Trophoblast cell (in vitro differentiated cells and primary cell): ENCODE measurements at regions not wholly inside any gene's neighbourhood (a gene's known extent, or its start where the extent isn't known, plus 50 kb on each side); places are given as distances from the start of the nearest gene placed in this dataset.

Experiments used
- DNase-seq, 2 donors: peaks; one replicate each; pipeline ENCODE4 v3.0.0-alpha.2; 2016
- H2AFZ ChIP-seq: 2 replicates; pipeline ENCODE4 v1.6.1; 2013; ENCODE audit warnings: low read length, moderate library complexity, mild to moderate bottlenecking; ENCODE audit not compliant: insufficient read depth, poor library complexity
- H2AK5ac ChIP-seq: 2 replicates; pipeline ENCODE4 v1.6.1; 2013; ENCODE audit warnings: mild to moderate bottlenecking, low read length
- H2BK120ac ChIP-seq: 2 replicates; pipeline ENCODE4 v1.6.1; 2013; ENCODE audit warnings: low read length, mild to moderate bottlenecking, moderate library complexity; ENCODE audit not compliant: insufficient read depth, poor library complexity
- H2BK12ac ChIP-seq: 2 replicates; pipeline ENCODE4 v1.6.1; 2013; ENCODE audit warnings: mild to moderate bottlenecking, low read length, moderate library complexity
- H2BK5ac ChIP-seq: 2 replicates; pipeline ENCODE4 v1.6.1; 2013; ENCODE audit warnings: low read length, low read depth, moderate library complexity, mild to moderate bottlenecking; ENCODE audit not compliant: poor library complexity
- H3K14ac ChIP-seq: 2 replicates; pipeline ENCODE4 v1.6.1; 2013; ENCODE audit warnings: mild to moderate bottlenecking, low read length
- H3K18ac ChIP-seq: 2 replicates; pipeline ENCODE4 v1.6.1; 2013; ENCODE audit warnings: mild to moderate bottlenecking, low read length
- H3K23ac ChIP-seq: 2 replicates; pipeline ENCODE4 v1.6.1; 2013; ENCODE audit warnings: low read length
- H3K27ac ChIP-seq: 2 replicates; pipeline ENCODE4 v1.5.1; 2013; ENCODE audit warnings: low read depth, mild to moderate bottlenecking, inconsistent platforms, low read length, moderate library complexity
- H3K27me3 ChIP-seq: 2 replicates; pipeline ENCODE4 v1.6.1; 2013; ENCODE audit warnings: inconsistent platforms, mild to moderate bottlenecking, low read length, moderate library complexity; ENCODE audit not compliant: insufficient read depth
- H3K36me3 ChIP-seq, 2 experiments: 1 replicate in 1 of 2; 2 replicates in 1 of 2; pipeline ENCODE4 v1.6.1; 2013; ENCODE audit warnings: low read length in 2 of 2, mild to moderate bottlenecking in 2 of 2, moderate library complexity in 1 of 2; ENCODE audit not compliant: insufficient read depth in 2 of 2, control insufficient read depth in 1 of 2
- H3K4ac ChIP-seq: 2 replicates; pipeline ENCODE4 v1.6.1; 2013; ENCODE audit warnings: low read depth, mild to moderate bottlenecking, low read length, moderate library complexity
- H3K4me1 ChIP-seq, 2 experiments: 1 replicate in 1 of 2; 2 replicates in 1 of 2; pipeline ENCODE4 v1.6.1; 2013; ENCODE audit warnings: low read length in 2 of 2, mild to moderate bottlenecking in 2 of 2, moderate library complexity in 1 of 2; ENCODE audit not compliant: insufficient read depth in 2 of 2, control insufficient read depth in 1 of 2
- H3K4me2 ChIP-seq: 2 replicates; pipeline ENCODE4 v1.6.1; 2013; ENCODE audit warnings: inconsistent platforms, mild to moderate bottlenecking, low read length, moderate library complexity
- H3K4me3 ChIP-seq: 2 replicates; pipeline ENCODE4 v1.5.1; 2013; ENCODE audit warnings: mild to moderate bottlenecking, low read depth, low read length, inconsistent platforms
- H3K79me1 ChIP-seq: one replicate; pipeline ENCODE4 v1.6.1; 2013; ENCODE audit warnings: low read length
- H3K79me2 ChIP-seq: 2 replicates; pipeline ENCODE4 v1.6.1; 2013; ENCODE audit warnings: low read length, mild to moderate bottlenecking; ENCODE audit not compliant: control insufficient read depth, insufficient read depth, poor library complexity
- H3K9ac ChIP-seq: 2 replicates; pipeline ENCODE4 v1.6.1; 2013; ENCODE audit warnings: mild to moderate bottlenecking, low read length
- H3K9me3 ChIP-seq: 2 replicates; pipeline ENCODE4 v1.6.1; 2013; ENCODE audit warnings: low read depth, mild to moderate bottlenecking, control low read depth, inconsistent platforms, low read length; ENCODE audit not compliant: insufficient read depth
- H4K12ac ChIP-seq: 2 replicates; pipeline ENCODE4 v1.6.1; 2013; ENCODE audit warnings: low read depth, mild to moderate bottlenecking, low read length, moderate library complexity
- H4K8ac ChIP-seq: 2 replicates; pipeline ENCODE4 v1.6.1; 2013; ENCODE audit warnings: low read depth, mild to moderate bottlenecking, low read length, moderate library complexity
- H4K91ac ChIP-seq: one replicate; pipeline ENCODE4 v1.6.1; 2013; ENCODE audit warnings: low read depth, mild to moderate bottlenecking, low read length, moderate library complexity
- WGBS: extraction: QIAGEN DNeasy Blood & Tissue Kit; methylation state at CpG from one replicate; pipeline ENCODE4 v1.1.7; 2013; ENCODE audit warnings: missing lambda C conversion rate; ENCODE audit not compliant: insufficient read length, insufficient coverage; ENCODE audit errors: extremely low coverage; 5-methylcytosine and 5-hydroxymethylcytosine counted together

DNA sequence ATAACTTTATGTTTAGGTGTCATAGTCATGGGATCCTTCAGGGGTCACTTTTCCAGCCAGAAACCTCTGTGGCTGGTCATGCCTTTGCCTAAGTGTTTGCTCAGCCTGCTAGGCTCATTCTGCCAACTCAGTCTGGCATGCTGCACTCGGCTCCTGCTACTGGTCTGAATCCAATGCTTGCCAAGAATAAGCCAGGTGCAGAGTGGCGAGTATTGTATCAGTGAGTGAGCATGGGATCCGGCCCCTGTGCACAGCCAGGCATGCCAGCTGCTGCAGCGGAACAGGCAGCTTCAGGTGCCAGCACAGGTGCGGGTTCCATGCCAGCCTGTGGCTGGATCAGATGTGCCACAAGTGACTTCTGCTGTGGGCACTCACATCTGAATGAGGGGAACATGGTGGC is 1269.3 kb upstream of the CNTN5 start:
- no peak overlapping the region for H2BK120ac ChIP-seq
- no peaks in the 10 kb centered on the region for H3K4me1 ChIP-seq
- no peak overlapping the region for H3K23ac ChIP-seq
- no peak overlapping the region for H2AK5ac ChIP-seq
- H2BK5ac ChIP-seq, result no peak overlapping the region
- H3K27me3 ChIP-seq, result no peaks in the 10 kb centered on the region
- no peak overlapping the region for H4K91ac ChIP-seq
- DNase-seq, result no peak
- no peak overlapping the region for H4K8ac ChIP-seq
- H4K12ac ChIP-seq, result no peak overlapping the region
- no CpG with 5 or more reads among the region's 5 CpGs for WGBS
- H3K27ac ChIP-seq, result no peak overlapping the region
- H3K79me2 ChIP-seq, result no peaks in the 10 kb centered on the region
- peaks cover 3% of the 10 kb centered on the region for H3K9me3 ChIP-seq
- H2BK12ac ChIP-seq, result no peak overlapping the region
- H3K9ac ChIP-seq, result no peak overlapping the region
- no peak overlapping the region for H3K18ac ChIP-seq
- H3K4ac ChIP-seq, result no peak overlapping the region
- no peak overlapping the region for H3K4me3 ChIP-seq
- H3K79me1 ChIP-seq, result no peaks in the 10 kb centered on the region
- no peak overlapping the region for H3K14ac ChIP-seq
- no peak overlapping the region for H3K4me2 ChIP-seq
- H2AFZ ChIP-seq, result no peak overlapping the region
- H3K36me3 ChIP-seq, result no peaks in the 10 kb centered on the region

DNA sequence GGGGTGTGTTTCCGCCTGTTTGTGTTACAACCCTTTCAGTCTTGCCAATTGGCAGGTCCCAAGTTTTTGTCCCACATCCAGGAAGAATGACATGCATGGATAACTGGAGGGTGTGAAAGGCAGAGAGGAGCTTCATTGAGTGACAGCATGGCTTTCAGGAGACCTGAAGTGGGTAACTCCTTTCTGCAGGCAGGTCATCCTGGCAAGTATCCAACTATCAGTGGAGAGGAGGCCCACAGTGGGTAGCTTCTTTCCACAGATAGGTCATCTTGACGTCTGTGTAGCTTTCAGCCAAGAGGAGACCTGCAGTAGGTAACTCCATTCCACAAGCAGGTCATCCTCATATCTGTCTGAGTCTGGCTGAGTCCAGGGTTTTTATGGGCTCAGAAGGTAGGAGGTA is 1268.8 kb upstream of the CNTN5 start:
- WGBS, result no CpG with 5 or more reads among the region's 2 CpGs

DNA sequence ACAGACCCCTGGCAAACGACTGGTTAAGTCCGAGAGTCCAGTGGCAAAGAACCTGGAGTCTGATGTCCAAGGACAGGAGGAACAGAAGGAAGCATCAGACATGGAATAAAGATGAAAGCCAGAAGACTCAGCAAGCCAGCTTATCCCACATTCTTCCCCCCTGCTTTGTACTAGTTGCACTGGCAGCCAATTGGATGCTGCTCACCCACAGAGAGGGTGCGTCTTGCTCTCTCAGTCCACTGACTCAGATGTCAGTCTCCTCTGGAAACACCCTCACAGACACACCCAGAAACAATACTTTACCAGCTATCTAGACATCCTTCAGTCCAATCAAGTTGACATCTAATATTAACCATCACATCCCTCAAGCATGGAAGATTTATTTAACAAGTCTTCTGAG is 1265.8 kb upstream of the CNTN5 start:
- no peak for DNase-seq
- Histone ChIP-seq H2AK5ac (no peak overlapping the region), H3K4me2 (no peak overlapping the region), H3K9me3 (peaks cover 3% of the 10 kb centered on the region), H3K23ac (no peak overlapping the region), H3K4ac (no peak overlapping the region), H2AFZ (no peak overlapping the region), H4K12ac (no peak overlapping the region), H3K27me3 (no peaks in the 10 kb centered on the region), H3K27ac (no peak overlapping the region), H3K9ac (no peak overlapping the region), H4K8ac (no peak overlapping the region), H3K18ac (no peak overlapping the region), H2BK12ac (no peak overlapping the region), H3K79me1 (no peaks in the 10 kb centered on the region), H3K14ac (no peak overlapping the region), H3K79me2 (no peaks in the 10 kb centered on the region), H4K91ac (no peak overlapping the region), H3K4me3 (no peak overlapping the region), H3K4me1 (no peaks in the 10 kb centered on the region), H2BK120ac (no peak overlapping the region), H3K36me3 (no peaks in the 10 kb centered on the region), H2BK5ac (no peak overlapping the region)
- WGBS, result no CpG with 5 or more reads among the region's 3 CpGs

More for the DNA sequence above, 1268.8 kb upstream of the CNTN5 start:
- H2BK5ac ChIP-seq, result no peak overlapping the region
- H3K23ac ChIP-seq, result no peak overlapping the region
- no peak overlapping the region for H3K18ac ChIP-seq
- H3K14ac ChIP-seq, result no peak overlapping the region
- no peak overlapping the region for H3K9ac ChIP-seq
- no peak overlapping the region for H2BK120ac ChIP-seq
- no peak overlapping the region for H4K8ac ChIP-seq
- H3K4me3 ChIP-seq, result no peak overlapping the region
- DNase-seq, result no peak
- no peaks in the 10 kb centered on the region for H3K27me3 ChIP-seq
- H2BK12ac ChIP-seq, result no peak overlapping the region
- no peak overlapping the region for H4K91ac ChIP-seq
- H2AK5ac ChIP-seq, result no peak overlapping the region
- H3K9me3 ChIP-seq, result peaks cover 3% of the 10 kb centered on the region
- no peak overlapping the region for H2AFZ ChIP-seq
- no peak overlapping the region for H3K4ac ChIP-seq
- H3K36me3 ChIP-seq, result no peaks in the 10 kb centered on the region
- H3K79me2 ChIP-seq, result no peaks in the 10 kb centered on the region
- no peak overlapping the region for H4K12ac ChIP-seq
- H3K4me1 ChIP-seq, result no peaks in the 10 kb centered on the region
- H3K79me1 ChIP-seq, result no peaks in the 10 kb centered on the region
- no peak overlapping the region for H3K27ac ChIP-seq
- no peak overlapping the region for H3K4me2 ChIP-seq

DNA sequence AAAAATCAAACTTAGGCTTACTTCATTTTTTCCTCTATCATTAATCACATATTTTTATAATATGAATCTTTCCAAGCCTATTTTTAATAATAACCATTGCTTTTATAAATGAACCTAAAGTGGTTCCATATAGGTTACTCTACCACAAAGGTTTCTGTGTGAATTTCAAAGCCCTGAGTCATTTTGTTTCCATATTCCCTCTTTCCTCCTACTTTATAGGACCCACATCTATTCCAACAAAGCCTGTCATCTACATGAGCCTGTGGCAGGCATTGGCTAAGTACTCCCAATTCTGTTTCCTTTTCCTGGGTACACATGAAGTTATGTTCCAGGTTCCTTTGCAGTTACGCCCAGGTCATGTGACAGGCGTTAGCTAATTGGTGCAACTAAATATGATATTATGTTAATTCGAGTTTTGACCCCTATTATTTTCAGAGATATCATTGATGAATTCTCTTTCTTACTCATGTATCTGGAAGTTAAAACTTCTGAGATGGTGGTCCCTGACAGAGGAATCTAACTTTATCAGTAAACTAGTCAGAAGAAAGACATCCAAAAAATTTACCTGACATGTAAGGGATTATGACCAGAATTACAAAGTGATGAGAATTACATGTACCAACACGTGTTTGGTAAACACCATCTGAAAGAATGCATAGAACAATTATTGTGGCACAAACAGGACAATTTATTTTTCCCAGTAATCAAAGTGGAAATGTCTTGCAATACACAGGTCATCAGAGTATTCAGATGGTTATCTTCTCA is 1264.0 kb upstream of the CNTN5 start:
- H2BK120ac ChIP-seq, result no peak overlapping the region
- no peak overlapping the region for H3K23ac ChIP-seq
- H2BK12ac ChIP-seq, result no peak overlapping the region
- H3K79me1 ChIP-seq, result no peaks in the 10 kb centered on the region
- no peak overlapping the region for H3K27ac ChIP-seq
- peaks cover 3% of the 10 kb centered on the region for H3K9me3 ChIP-seq
- no peak overlapping the region for H3K4me3 ChIP-seq
- H3K27me3 ChIP-seq, result no peaks in the 10 kb centered on the region
- H3K36me3 ChIP-seq, result no peaks in the 10 kb centered on the region
- H2AK5ac ChIP-seq, result no peak overlapping the region
- DNase-seq, result peak; percentile 3 to 58
- no peak overlapping the region for H3K14ac ChIP-seq
- H2BK5ac ChIP-seq, result no peak overlapping the region
- no peak overlapping the region for H4K12ac ChIP-seq
- H3K4ac ChIP-seq, result no peak overlapping the region
- H3K79me2 ChIP-seq, result no peaks in the 10 kb centered on the region
- WGBS, result no CpG with 5 or more reads among the region's 4 CpGs
- H4K91ac ChIP-seq, result no peak overlapping the region
- no peak overlapping the region for H4K8ac ChIP-seq
- no peaks in the 10 kb centered on the region for H3K4me1 ChIP-seq
- no peak overlapping the region for H3K18ac ChIP-seq
- H2AFZ ChIP-seq, result no peak overlapping the region
- H3K9ac ChIP-seq, result no peak overlapping the region
- H3K4me2 ChIP-seq, result no peak overlapping the region
